ENCODE measurements at regions not wholly inside any gene's neighbourhood (a gene's known extent, or its start where the extent isn't known, plus 50 kb on each side); places are given as distances from the start of the nearest gene placed in this dataset.

GRCh38 chr1:232293361-232293760 lies 336.6 kb downstream of the SIPA1L2 start:
- Histone ChIP-seq H3K27me3 (no peaks in the 10 kb centered on the region), H3K36me3 (no peaks in the 10 kb centered on the region), H3K9me3 (no peaks in the 10 kb centered on the region), H3K27ac (no peak overlapping the region), H3K4me3 (no peak overlapping the region), H3K4me1 (peaks cover 0 to 22% (median 3%) of the 10 kb centered on the region in 4 donors)
- WGBS, 2 donors: 95 to 96% methylated on average over 3 of the region's 3 CpGs
- DNase-seq (ENCODE audit: low spot score in 2 of 2): no peak
- no peak for TF ChIP-seq EP300 (IDR thresholded peaks at IDR 0.05)
- no peak for TF ChIP-seq CTCF (IDR thresholded peaks at IDR 0.05)
- TF ChIP-seq POLR2A (IDR thresholded peaks at IDR 0.05): no peak

- Histone ChIP-seq H3K4me3 (no peak overlapping the region), H3K27me3 (no peaks in the 10 kb centered on the region), H3K36me3 (no peaks in the 10 kb centered on the region), H3K9me3 (no peaks in the 10 kb centered on the region), H3K4me1 (peaks cover 0 to 26% (median 3%) of the 10 kb centered on the region in 4 donors), H3K27ac (peak overlapping the region in 1 of 4 donors; percentile 44)
- 88% methylated on average over 7 of the region's 7 CpGs for WGBS, 2 donors
- TF ChIP-seq CTCF (IDR thresholded peaks at IDR 0.05) (no peak), POLR2A (IDR thresholded peaks at IDR 0.05) (no peak), EP300 (IDR thresholded peaks at IDR 0.05) (no peak)
- DNase-seq (ENCODE audit: low spot score in 2 of 2): no peak
Observed at GRCh38 chr1:232292818-232293217, 337.1 kb downstream of the SIPA1L2 start.

- H3K27me3 ChIP-seq: no peaks in the 10 kb centered on the region
- no peak for DNase-seq (ENCODE audit: low spot score in 2 of 2)
- no peak overlapping the region for H3K4me3 ChIP-seq
- no peak for TF ChIP-seq CTCF (IDR thresholded peaks at IDR 0.05)
- no peak for TF ChIP-seq POLR2A (IDR thresholded peaks at IDR 0.05)
- TF ChIP-seq EP300 (IDR thresholded peaks at IDR 0.05): no peak
- WGBS, 2 donors: 34 to 35% methylated on average over 2 of the region's 2 CpGs
- H3K9me3 ChIP-seq: no peaks in the 10 kb centered on the region
- H3K27ac ChIP-seq: peak overlapping the region in 2 of 4 donors; percentile 44 to 47
- H3K4me1 ChIP-seq: peaks cover 0 to 26% (median 3%) of the 10 kb centered on the region in 4 donors
- no peaks in the 10 kb centered on the region for H3K36me3 ChIP-seq
Observed at GRCh38 chr1:232292239-232292638, 337.7 kb downstream of the SIPA1L2 start.

- no peaks in the 10 kb centered on the region for H3K36me3 ChIP-seq
- H3K4me1 ChIP-seq: peaks cover 0 to 26% (median 3%) of the 10 kb centered on the region in 4 donors
- WGBS, 2 donors: 13 to 17% methylated on average over 1 of the region's 1 CpG
- H3K9me3 ChIP-seq: no peaks in the 10 kb centered on the region
- H3K27ac ChIP-seq: peak overlapping the region in 1 of 4 donors; percentile 44
- TF ChIP-seq POLR2A (IDR thresholded peaks at IDR 0.05) (no peak), CTCF (IDR thresholded peaks at IDR 0.05) (no peak), EP300 (IDR thresholded peaks at IDR 0.05) (no peak)
- no peaks in the 10 kb centered on the region for H3K27me3 ChIP-seq
- peak; percentile 26 to 44 for DNase-seq (ENCODE audit: low spot score in 2 of 2)
- H3K4me3 ChIP-seq: no peak overlapping the region
Observed at GRCh38 chr1:232291681-232292080, 338.3 kb downstream of the SIPA1L2 start.

GRCh38 chr1:232291261-232291660 lies 338.7 kb downstream of the SIPA1L2 start:
- no peak for DNase-seq (ENCODE audit: low spot score in 2 of 2)

More at GRCh38 chr1:232291261-232291660, 338.7 kb downstream of the SIPA1L2 start:
- Histone ChIP-seq H3K27ac (peak overlapping the region in 1 of 4 donors; percentile 25), H3K4me1 (peaks cover 0 to 26% (median 3%) of the 10 kb centered on the region in 4 donors), H3K27me3 (no peaks in the 10 kb centered on the region), H3K36me3 (no peaks in the 10 kb centered on the region), H3K4me3 (no peak overlapping the region), H3K9me3 (no peaks in the 10 kb centered on the region)
- TF ChIP-seq EP300 (IDR thresholded peaks at IDR 0.05) (no peak), POLR2A (IDR thresholded peaks at IDR 0.05) (no peak), CTCF (IDR thresholded peaks at IDR 0.05) (no peak)
- WGBS, 2 donors: 80 to 82% methylated on average over 4 of the region's 4 CpGs
